Activated CD4-positive, alpha-beta T cell treated with anti-CD3 and anti-CD28 coated beads for 1 hour (primary cell): ENCODE measurements at regions not wholly inside any gene's neighbourhood (a gene's known extent, or its start where the extent isn't known, plus 50 kb on each side); places are given as distances from the start of the nearest gene placed in this dataset.

ENCODE experiments used
- DNase-seq: peaks from one replicate; pipeline ENCODE4 v3.0.0-alpha.2; 2020

GRCh38 chr1:208598021-208598420, 353.8 kb upstream of the PLXNA2 start:
- no peak for DNase-seq

GRCh38 chr1:208599063-208599462, 354.9 kb upstream of the PLXNA2 start:
- no peak for DNase-seq

GRCh38 chr1:208600456-208601190, 356.4 kb upstream of the PLXNA2 start:
- no peak for DNase-seq

DNA sequence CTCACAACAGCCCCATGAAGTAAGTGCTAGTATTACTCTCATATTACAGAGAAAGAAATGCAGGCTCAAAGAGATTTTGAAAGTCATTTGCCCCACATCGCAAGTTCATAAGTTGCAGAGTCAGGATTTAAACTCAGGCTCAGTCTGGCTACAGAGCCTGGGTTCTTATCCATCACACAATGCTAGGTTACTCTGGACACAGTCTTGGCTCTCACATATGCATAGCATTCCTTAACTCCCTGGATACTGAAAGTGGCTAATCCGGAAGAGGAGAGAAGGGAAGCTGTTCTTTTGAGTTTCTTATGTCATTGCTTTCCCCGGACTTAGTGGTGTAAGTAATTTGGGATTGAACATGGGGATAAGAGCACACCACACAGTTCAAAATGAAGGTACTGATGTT, 357.4 kb upstream of the PLXNA2 start:
- DNase-seq = no peak

GRCh38 chr1:208603721-208604120, 359.5 kb upstream of the PLXNA2 start:
- DNase-seq = no peak

GRCh38 chr1:208604295-208604694, 360.1 kb upstream of the PLXNA2 start:
- no peak for DNase-seq

DNA sequence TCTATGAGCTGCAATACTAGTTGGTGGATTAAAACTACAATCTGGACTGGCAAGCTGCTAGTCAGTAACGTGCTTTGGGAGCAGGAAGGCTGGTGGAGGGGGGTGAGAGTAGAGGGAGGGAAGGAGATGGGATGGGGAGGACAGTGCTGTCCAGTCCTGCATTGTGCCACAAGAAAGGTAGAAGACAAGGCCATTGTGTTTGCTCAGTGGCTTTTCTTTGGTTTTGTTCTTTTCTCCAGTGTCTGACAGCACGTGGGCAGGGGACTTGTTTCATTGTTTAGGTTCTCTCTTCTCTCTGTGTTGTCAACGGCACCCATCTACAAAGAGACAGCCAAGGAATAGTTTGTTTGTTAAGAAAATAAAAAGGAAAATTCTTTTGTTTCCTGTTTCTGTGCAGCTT, 362.8 kb upstream of the PLXNA2 start:
- no peak for DNase-seq

DNA sequence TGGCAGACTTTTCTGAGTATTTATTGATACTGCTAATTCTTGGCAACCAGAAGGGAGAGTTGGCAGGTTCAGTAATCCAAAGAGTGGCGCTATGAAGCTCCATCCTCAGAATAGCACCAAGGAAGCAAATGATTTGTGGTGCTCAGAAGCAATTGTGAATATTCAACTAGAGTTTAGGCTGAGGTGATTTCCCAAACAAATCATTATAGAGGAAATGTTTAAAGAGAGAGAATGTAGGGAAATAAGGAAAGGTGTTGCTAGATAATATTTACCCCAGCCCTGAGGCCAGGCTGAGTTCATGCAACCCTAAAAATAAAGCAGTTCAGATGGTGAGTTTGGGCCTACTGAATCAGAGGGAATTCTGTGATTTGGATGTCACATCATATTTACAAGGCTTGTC, 363.4 kb upstream of the PLXNA2 start:
- DNase-seq = no peak

DNA sequence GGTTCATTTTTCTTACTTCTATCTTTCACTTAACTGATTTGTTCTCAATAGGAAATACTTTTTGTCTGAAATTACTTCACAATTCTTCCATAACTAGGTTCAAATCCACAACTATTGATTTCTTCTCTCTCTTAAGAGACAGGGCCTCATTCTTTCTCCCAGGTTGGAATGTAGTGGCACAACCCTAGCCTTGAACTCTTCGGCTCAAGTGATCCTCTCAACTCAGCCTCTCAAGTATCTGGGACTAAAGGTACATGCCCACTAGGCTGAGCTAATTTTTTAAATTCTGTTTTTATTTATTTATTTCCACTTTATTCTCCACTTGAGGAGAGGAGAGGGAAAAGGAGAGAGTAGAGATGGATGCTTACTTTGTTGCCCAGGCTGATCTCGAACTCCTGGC, 370.4 kb upstream of the PLXNA2 start:
- no peak for DNase-seq

DNA sequence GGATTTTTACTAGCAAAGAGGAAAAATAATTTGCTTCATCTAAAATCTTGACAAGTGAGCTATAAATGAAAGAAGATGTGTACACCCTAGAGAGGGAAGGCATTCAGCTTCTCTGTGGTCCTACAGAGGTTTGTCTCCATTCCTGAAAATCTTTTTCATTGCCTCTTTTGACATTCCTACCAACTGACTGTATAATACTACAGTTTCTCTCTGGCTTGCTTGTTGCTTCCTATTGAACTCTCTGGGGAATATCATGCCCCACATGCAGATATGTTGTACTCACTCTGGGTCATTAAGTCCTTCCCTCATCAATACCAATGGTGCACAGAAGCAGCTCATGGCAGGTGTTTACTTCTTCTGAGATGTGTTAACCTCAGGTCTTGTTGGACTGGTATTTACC, 371.2 kb upstream of the PLXNA2 start:
- no peak for DNase-seq

DNA sequence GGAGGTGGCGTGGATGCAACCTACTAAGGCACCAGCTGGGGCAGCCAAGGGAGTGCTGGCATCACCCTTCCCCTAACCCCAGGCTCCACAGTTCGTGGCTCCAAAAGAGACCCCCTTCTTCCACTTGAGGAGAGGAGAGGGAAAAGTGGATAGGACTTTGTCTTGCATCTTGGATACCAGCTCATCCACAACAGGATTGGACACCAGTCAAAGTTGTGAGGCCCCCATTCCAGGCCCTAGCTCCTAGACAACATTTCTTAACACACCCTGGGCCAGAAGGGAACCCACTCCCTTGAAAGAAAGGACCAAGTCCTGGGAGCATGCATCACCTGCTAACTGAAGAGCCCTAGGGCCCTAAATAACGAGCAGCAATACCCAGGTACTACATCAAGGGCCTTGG, 372.6 kb upstream of the PLXNA2 start:
- no peak for DNase-seq

DNA sequence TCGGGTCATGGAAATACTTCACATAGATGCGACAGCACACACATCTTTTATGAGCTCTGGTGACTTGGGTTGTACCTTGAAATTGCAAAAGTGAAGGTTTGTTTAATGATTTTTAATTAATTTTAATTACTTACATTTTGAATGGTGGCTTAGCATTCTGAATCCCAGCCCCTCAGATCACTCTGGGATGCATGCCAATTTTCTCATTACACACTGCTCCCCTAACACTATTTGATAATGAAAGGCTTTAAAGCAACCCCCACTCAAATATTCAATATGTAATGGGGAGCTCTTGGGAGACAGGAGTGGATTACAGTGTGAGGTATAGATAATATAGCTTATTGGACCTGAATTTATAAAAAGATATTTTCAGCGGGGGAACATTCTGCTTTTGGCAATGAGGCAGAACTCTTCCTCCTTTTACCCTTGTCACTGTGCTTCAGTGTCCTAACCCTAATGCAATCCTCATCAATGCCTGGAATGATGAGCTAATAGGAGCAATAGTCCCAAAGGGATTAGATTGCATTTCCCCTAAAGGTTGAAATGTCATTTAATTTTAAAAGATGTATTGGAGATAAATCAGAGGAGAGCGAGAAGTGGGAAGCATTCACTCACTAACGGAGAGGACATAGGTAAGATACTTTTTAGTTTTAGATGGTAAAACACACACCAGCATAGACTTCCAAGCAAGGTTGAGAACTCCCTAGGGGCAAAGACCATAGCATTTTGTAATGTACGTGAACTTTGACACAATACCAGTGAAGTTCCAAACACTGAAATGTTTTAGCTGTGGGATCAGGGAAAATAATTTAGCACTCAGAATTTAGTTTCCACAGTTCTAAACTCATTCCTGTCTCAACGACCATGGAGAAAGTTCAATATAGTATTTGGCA, 384.1 kb upstream of the PLXNA2 start:
- DNase-seq = no peak

GRCh38 chr1:208631092-208631491, 386.9 kb upstream of the PLXNA2 start:
- no peak for DNase-seq

GRCh38 chr1:208631506-208631905, 387.3 kb upstream of the PLXNA2 start:
- no peak for DNase-seq

- no peak for DNase-seq
Measured at GRCh38 chr1:208634346-208635140, 390.4 kb upstream of the PLXNA2 start.

GRCh38 chr1:208637181-208637580, 393.0 kb upstream of the PLXNA2 start:
- DNase-seq = no peak

DNA sequence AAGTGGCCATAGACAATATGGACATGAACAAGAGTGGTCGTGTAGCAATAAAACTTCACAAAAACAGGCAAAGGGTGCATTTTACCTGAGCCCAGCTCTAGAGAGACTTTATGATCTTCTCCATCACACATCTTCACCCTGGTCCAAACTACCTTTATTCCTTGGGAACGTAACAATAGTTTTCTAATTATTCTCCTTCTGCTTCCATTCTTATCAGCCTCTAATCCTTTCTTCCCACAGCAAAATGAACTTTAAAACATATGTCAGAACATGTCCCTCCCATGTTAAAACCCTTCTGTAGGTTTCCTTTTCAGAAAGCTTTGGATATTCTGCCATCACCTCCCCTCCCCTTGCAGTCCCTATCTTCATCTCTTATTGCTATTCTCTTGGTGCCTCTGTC, 395.2 kb upstream of the PLXNA2 start:
- DNase-seq = no peak

- DNase-seq = no peak
Measured at GRCh38 chr1:208640295-208640694, 396.1 kb upstream of the PLXNA2 start.

GRCh38 chr1:208641579-208642280, 397.5 kb upstream of the PLXNA2 start:
- no peak for DNase-seq

DNA sequence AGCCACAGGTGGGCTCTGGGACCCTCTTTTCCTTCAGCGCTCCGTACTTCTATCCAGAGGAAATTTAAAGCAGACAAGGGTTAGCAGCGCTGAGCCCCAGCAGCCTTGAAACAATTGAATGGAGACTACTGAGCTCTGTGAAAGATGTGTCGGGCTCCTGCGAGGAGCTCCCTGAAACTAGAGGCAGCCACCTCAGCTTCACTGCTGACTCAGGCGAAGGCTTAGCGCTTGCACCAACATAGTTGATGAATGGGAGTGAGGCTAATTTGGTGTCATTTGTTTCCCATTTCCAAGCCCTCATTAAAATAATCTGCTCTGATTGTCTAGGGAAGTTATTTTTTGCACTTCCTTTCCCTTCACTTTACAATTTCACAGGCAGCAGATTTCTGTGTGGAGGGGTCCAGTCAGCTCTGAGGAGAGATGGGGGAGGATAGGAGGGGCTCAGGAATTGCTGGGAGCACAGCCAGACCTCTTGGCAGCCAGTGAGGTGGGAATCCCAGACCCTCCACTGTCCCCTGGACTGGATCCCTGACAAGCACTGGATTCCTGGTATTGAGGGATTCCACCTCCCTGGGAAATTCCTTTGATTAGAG, 398.9 kb upstream of the PLXNA2 start:
- DNase-seq = no peak

GRCh38 chr1:208644401-208645160, 400.4 kb upstream of the PLXNA2 start:
- no peak for DNase-seq

- no peak for DNase-seq
Measured at GRCh38 chr1:208646431-208646830, 402.2 kb upstream of the PLXNA2 start.
